HepG2 (cell line): ENCODE measurements at regions not wholly inside any gene's neighbourhood (a gene's known extent, or its start where the extent isn't known, plus 50 kb on each side); places are given as distances from the start of the nearest gene placed in this dataset.

Experiments used
- ATAC-seq: fragments of 200-7000 bp; cut with Tn5 transposase; 3 replicates; pipeline ENCODE4 v1.9.1; 2020; ENCODE audit warnings: mild to moderate bottlenecking, moderate library complexity
- BruUV-seq: library from RNA; stranded (reverse); fragments of 400-500 nt; replicated peaks from 2 replicates; lab custom pipeline; 2021; lab: Mats Ljungman, UMichigan
- CTCF ChIA-PET: fragments of 300-600 bp; formaldehyde crosslinking; extraction: SDS; loops from one replicate; lab custom pipeline; 2021; ENCODE audit warnings: low total read pairs, inconsistent platforms, low intra/inter-chr PET ratio; lab: Yijun Ruan, JAX
- POLR2A ChIA-PET: fragments of 350-600 bp; sonication (Branson Sonifier 250); formaldehyde crosslinking; loops from one replicate; lab custom pipeline; 2020; ENCODE audit warnings: antibody characterized with exemption, inconsistent platforms; lab: Yijun Ruan, JAX
- DNase-seq: peaks from one replicate; pipeline ENCODE4 v3.0.0-alpha.2; 2015; ENCODE audit warnings: low spot score
- FAIRE-seq: peaks from 3 replicates; lab custom pipeline; 2011; peaks lifted over from hg19 to GRCh38; lab: Jason Lieb, UNC
- H2AFZ ChIP-seq: one replicate; pipeline ENCODE4 v1.6.1; 2011; ENCODE audit warnings: low read length, inconsistent platforms
- H3K27ac ChIP-seq: fragments of 300-600 bp; 3 replicates; pipeline ENCODE4 v1.8.0; 2011; ENCODE audit warnings: mixed run types, mild to moderate bottlenecking, mixed read lengths, low read length, inconsistent platforms; ENCODE audit not compliant: insufficient read depth; ENCODE audit errors: extremely low read length
- H3K27me3 ChIP-seq, 2 experiments: fragments of 200-600 bp in 1 of 2; 2 replicates in 1 of 2; 3 replicates in 1 of 2; pipeline versions ENCODE4 v1.6.0 to v1.8.0; 2011; ENCODE audit warnings: low read length in 2 of 2, mild to moderate bottlenecking in 2 of 2, moderate library complexity in 2 of 2, inconsistent platforms in 1 of 2; ENCODE audit not compliant: insufficient read depth in 2 of 2, control insufficient read depth in 1 of 2
- H3K36me3 ChIP-seq, 2 experiments: fragments of 200-600 bp in 1 of 2; replicated peaks in 1 of 2; 2 replicates in 1 of 2; 3 replicates in 1 of 2; pipeline versions ENCODE4 v1.5.1 to v1.8.0; 2011; ENCODE audit warnings: low read length in 2 of 2, inconsistent platforms in 1 of 2; ENCODE audit not compliant: insufficient read depth in 2 of 2, control insufficient read depth in 1 of 2
- H3K4me1 ChIP-seq: 2 replicates; pipeline ENCODE4 v1.5.1; 2012; ENCODE audit warnings: low read length, inconsistent platforms; ENCODE audit not compliant: insufficient read depth
- H3K4me2 ChIP-seq: 2 replicates; pipeline ENCODE4 v1.6.0; 2011; ENCODE audit warnings: low read depth, low read length, inconsistent platforms
- H3K4me3 ChIP-seq, 3 experiments: fragments of 200-600 bp in 1 of 3; sonication (generic), shearing (Covaris generic) in 1 of 3; replicated peaks in 1 of 3; 2 replicates each; pipeline ENCODE4 v1.5.1; 2011 to 2016; ENCODE audit warnings: low read length in 3 of 3, inconsistent platforms in 2 of 3, low read depth in 2 of 3, mild to moderate bottlenecking in 2 of 3, control low read depth in 1 of 3, mixed read lengths in 1 of 3; ENCODE audit not compliant: insufficient read depth in 1 of 3
- H3K79me2 ChIP-seq: one replicate; pipeline ENCODE4 v1.6.1; 2011; ENCODE audit warnings: low read length, inconsistent platforms; ENCODE audit not compliant: insufficient read depth
- H3K9ac ChIP-seq: 2 replicates; pipeline ENCODE4 v1.6.0; 2011; ENCODE audit warnings: mild to moderate bottlenecking, low read depth, low read length, inconsistent platforms; ENCODE audit not compliant: insufficient read depth
- H3K9me3 ChIP-seq: 2 replicates; pipeline ENCODE4 v1.5.1; 2012; ENCODE audit warnings: mild to moderate bottlenecking, low read length
- H4K20me1 ChIP-seq: 2 replicates; pipeline ENCODE4 v1.6.0; 2011; ENCODE audit warnings: inconsistent platforms, mild to moderate bottlenecking, low read length, moderate library complexity; ENCODE audit not compliant: insufficient read depth
- ARNT2 ChIP-seq: sonication (generic); formaldehyde crosslinking; IDR thresholded peaks from 2 replicates; pipeline ENCODE4 v1.8.0; 2022; ENCODE audit warnings: mild to moderate bottlenecking, low read depth, missing genetic modification reagents, moderate library complexity
- EHMT2 ChIP-seq: fragments of 200-600 bp; sonication (generic); IDR thresholded peaks from 2 replicates; pipeline ENCODE4 v1.7.0; 2017; ENCODE audit warnings: antibody characterized with exemption, low read depth, low read length, borderline replicate concordance
- ISX ChIP-seq: sonication (generic); formaldehyde crosslinking; conservative IDR thresholded peaks from 2 replicates; pipeline ENCODE4 v1.5.0; 2020; ENCODE audit warnings: missing genetic modification reagents
- LCORL ChIP-seq, 2 experiments: fragments of 450-650 bp in 1 of 2; sonication (generic) in 1 of 2; formaldehyde crosslinking in 1 of 2; IDR thresholded peaks; 2 replicates each; pipeline versions ENCODE4 v1.5.0 to v1.6.1; 2017 to 2020; ENCODE audit warnings: antibody characterized with exemption in 1 of 2, missing genetic modification reagents in 1 of 2
- MXD4 ChIP-seq: IDR thresholded peaks from 2 replicates; pipeline ENCODE4 v1.6.1; 2016; ENCODE audit warnings: mild to moderate bottlenecking, missing biosample characterization, missing genetic modification reagents
- MXI1 ChIP-seq: IDR thresholded peaks from 3 replicates; pipeline ENCODE4 v1.6.1; 2012; ENCODE audit warnings: low read depth, low read length, inconsistent platforms, borderline replicate concordance
- NCOA5 ChIP-seq: sonication (generic); formaldehyde crosslinking; IDR thresholded peaks from 2 replicates; pipeline ENCODE4 v1.4.0; 2020; ENCODE audit warnings: missing genetic modification reagents
- NFE2L1 ChIP-seq: sonication (generic); formaldehyde crosslinking; IDR thresholded peaks from 2 replicates; pipeline ENCODE4 v1.4.0; 2020; ENCODE audit warnings: missing genetic modification reagents, mild to moderate bottlenecking, borderline replicate concordance
- NKX3-1 ChIP-seq: sonication (generic); formaldehyde crosslinking; IDR thresholded peaks from 2 replicates; pipeline ENCODE4 v1.5.0; 2020; ENCODE audit warnings: missing genetic modification reagents
- NR2F2 ChIP-seq: IDR thresholded peaks from 2 replicates; pipeline ENCODE4 v1.6.1; 2012; ENCODE audit warnings: low read depth, inconsistent platforms, borderline replicate concordance
- PLSCR1 ChIP-seq: sonication (generic); formaldehyde crosslinking; IDR thresholded peaks from 2 replicates; pipeline ENCODE4 v1.5.0; 2020; ENCODE audit warnings: missing genetic modification reagents, mild to moderate bottlenecking, borderline replicate concordance
- RXRB ChIP-seq: IDR thresholded peaks from 2 replicates; pipeline ENCODE4 v1.6.1; 2016; ENCODE audit warnings: borderline replicate concordance, missing genetic modification reagents, missing compliant biosample characterization
- STAT5B ChIP-seq: sonication (generic); formaldehyde crosslinking; IDR thresholded peaks from 2 replicates; pipeline ENCODE4 v1.4.0; 2020; ENCODE audit warnings: missing genetic modification reagents
- TOE1 ChIP-seq: sonication (generic); formaldehyde crosslinking; IDR thresholded peaks from 2 replicates; pipeline ENCODE4 v1.4.0; 2020; ENCODE audit warnings: mild to moderate bottlenecking, missing genetic modification reagents
- ZBTB7A ChIP-seq: sonication (generic); formaldehyde crosslinking; IDR thresholded peaks from 2 replicates; pipeline ENCODE4 v1.8.0; 2022; ENCODE audit warnings: mild to moderate bottlenecking, missing genetic modification reagents
- ZGPAT ChIP-seq: IDR thresholded peaks from 2 replicates; pipeline ENCODE4 v1.6.1; 2016; ENCODE audit warnings: mild to moderate bottlenecking
- ZNF10 ChIP-seq: sonication (generic); formaldehyde crosslinking; IDR thresholded peaks from 2 replicates; pipeline ENCODE4 v1.4.0; 2020; ENCODE audit warnings: mild to moderate bottlenecking, low read depth, missing genetic modification reagents, borderline replicate concordance
- ZNF136 ChIP-seq: sonication (generic); formaldehyde crosslinking; IDR thresholded peaks from 2 replicates; pipeline ENCODE4 v1.8.1; 2022; ENCODE audit warnings: low read depth, mild to moderate bottlenecking, moderate library complexity, missing genetic modification reagents
- ZNF589 ChIP-seq: sonication (generic); formaldehyde crosslinking; conservative IDR thresholded peaks from 2 replicates; pipeline ENCODE4 v1.8.0; 2022; ENCODE audit warnings: mild to moderate bottlenecking, moderate library complexity, missing genetic modification reagents
- ZSCAN29 ChIP-seq: sonication (generic); formaldehyde crosslinking; conservative IDR thresholded peaks from 2 replicates; pipeline ENCODE4 v1.4.0; 2020; ENCODE audit warnings: mild to moderate bottlenecking, missing genetic modification reagents
- WGBS: methylation state at CpG from one replicate; pipeline ENCODE4 v1.1.6; 2017; ENCODE audit warnings: low lambda C conversion rate; 5-methylcytosine and 5-hydroxymethylcytosine counted together
- in situ Hi-C: cut with HindIII; loops from 2 replicates; pipeline ENCODE4 v1.10.0; 2017; ENCODE audit warnings: low pct_unique_long_range_greater_than_20kb; ENCODE audit not compliant: extremely low pct_ligation_motif_present
- intact Hi-C: fragments of 100-400 bp; cut with micrococcal nuclease; formaldehyde crosslinking; loops from one replicate; pipeline ENCODE4 v1.10.0; 2022; ENCODE audit not compliant: unreplicated experiment
- TF ChIP-seq, protein P1 (sequence below): sonication (generic); formaldehyde crosslinking; IDR thresholded peaks from 2 replicates; pipeline ENCODE4 v1.8.1; 2023; ENCODE audit warnings: mild to moderate bottlenecking, missing genetic modification reagents

DNA sequence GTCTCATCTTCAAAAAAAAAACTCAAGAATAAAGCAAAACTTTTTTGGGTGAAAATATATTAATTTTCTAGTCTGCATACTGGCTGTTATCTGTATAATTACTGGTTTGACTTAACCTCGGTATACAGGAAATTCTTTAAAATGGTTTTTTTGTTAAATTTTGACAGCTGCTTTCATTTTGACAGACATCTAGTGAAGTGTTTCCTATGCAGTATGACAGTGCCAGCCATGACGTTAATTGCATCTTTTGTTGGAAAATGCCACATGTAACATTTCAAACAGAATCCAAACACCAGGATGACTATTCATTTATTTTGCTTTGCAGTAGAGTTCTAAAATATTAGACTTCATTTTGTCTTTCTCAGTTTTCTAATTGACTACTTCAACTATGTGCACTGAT, 460.4 kb downstream of the NXPH1 start (continued):
- TF ChIP-seq ZSCAN29 (CRISPR knock-in tag) = no peak
- no peak for TF ChIP-seq RXRB (CRISPR knock-in tag)
- no peak for TF ChIP-seq ZGPAT (CRISPR knock-in tag)
- TF ChIP-seq ZNF589 = no peak
- no peak for TF ChIP-seq NFE2L1 (CRISPR knock-in tag)

- intact Hi-C loops (no loop called here), in situ Hi-C loops (no loop called here)
- Histone ChIP-seq H3K36me3 (no peaks in the 10 kb centered on the region), H3K79me2 (no peaks in the 10 kb centered on the region), H3K4me1 (no peaks in the 10 kb centered on the region), H2AFZ (no peak overlapping the region), H3K4me2 (no peak overlapping the region), H4K20me1 (no peaks in the 10 kb centered on the region), H3K27ac (no peak overlapping the region), H3K27me3 (no peaks in the 10 kb centered on the region), H3K4me3 (no peak overlapping the region), H3K9ac (no peak overlapping the region), H3K9me3 (peaks cover 69% of the 10 kb centered on the region)
- TF ChIP-seq ZBTB7A (no peak), ZNF136 (CRISPR knock-in tag) (no peak), NKX3-1 (CRISPR knock-in tag) (no peak), STAT5B (CRISPR knock-in tag) (no peak), MXI1 (no peak), PLSCR1 (CRISPR knock-in tag) (no peak), MXD4 (CRISPR knock-in tag) (no peak), NR2F2 (no peak), LCORL (IDR thresholded peaks at IDR 0.05) (no peak), LCORL (CRISPR knock-in tag; IDR thresholded peaks at IDR 0.05) (no peak), ZNF10 (no peak), TOE1 (no peak), ISX (CRISPR knock-in tag) (no peak), NCOA5 (no peak), ARNT2 (CRISPR knock-in tag) (no peak), EHMT2 (no peak)
- TF ChIP-seq, protein P1, sequence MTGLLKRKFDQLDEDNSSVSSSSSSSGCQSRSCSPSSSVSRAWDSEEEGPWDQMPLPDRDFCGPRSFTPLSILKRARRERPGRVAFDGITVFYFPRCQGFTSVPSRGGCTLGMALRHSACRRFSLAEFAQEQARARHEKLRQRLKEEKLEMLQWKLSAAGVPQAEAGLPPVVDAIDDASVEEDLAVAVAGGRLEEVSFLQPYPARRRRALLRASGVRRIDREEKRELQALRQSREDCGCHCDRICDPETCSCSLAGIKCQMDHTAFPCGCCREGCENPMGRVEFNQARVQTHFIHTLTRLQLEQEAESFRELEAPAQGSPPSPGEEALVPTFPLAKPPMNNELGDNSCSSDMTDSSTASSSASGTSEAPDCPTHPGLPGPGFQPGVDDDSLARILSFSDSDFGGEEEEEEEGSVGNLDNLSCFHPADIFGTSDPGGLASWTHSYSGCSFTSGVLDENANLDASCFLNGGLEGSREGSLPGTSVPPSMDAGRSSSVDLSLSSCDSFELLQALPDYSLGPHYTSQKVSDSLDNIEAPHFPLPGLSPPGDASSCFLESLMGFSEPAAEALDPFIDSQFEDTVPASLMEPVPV = no peak
- no TSS peak for BruUV-seq
- ChIA-PET CTCF (no interaction called here), POLR2A (no interaction called here)
- 19% methylated on average over 6 of the region's 6 CpGs for WGBS
- no peak for DNase-seq
- ATAC-seq = no peak
- no peak for FAIRE-seq
Observed at GRCh38 chr7:8906396-8907075, 473.1 kb downstream of the NXPH1 start.
